Left cardiac atrium (tissue), 4 donors: ENCODE measurements at regions not wholly inside any gene's neighbourhood (a gene's known extent, or its start where the extent isn't known, plus 50 kb on each side); places are given as distances from the start of the nearest gene placed in this dataset.
A peak's percentile ranks its signal among the peaks of the same experiment; 100 is the strongest.
"Not testable (repeated sequence)": the region's sequence is repeated elsewhere in the genome, so short reads cannot be mapped to it uniquely, and the experiment has no call there.

Experiments
- ATAC-seq, 2 donors: fragments of 200-7000 bp; cut with Tn5 transposase; one replicate each; pipeline ENCODE4 v1.9.1; 2020; ENCODE audit warnings: mild to moderate bottlenecking in 2 of 2, moderate library complexity in 2 of 2
- DNase-seq: peaks from one replicate; pipeline ENCODE4 v3.0.0-alpha.2; 2020
- intact Hi-C, 2 donors: fragments of 100-400 bp; cut with DNase I; formaldehyde crosslinking; loops; one replicate each; pipeline versions ENCODE4 v1.14.1 to v1.15.1; 2022 to 2023
- donor health status: DM: no; HTN: yes; CAD: no.
- donor health status: DM: no; HTN: yes; CAD: no; lungs with severe emphysema.
- donor health status: DM: yes; HTN: yes; CAD: no.
- donor health status: Dilated cardiomyopathy.

- not testable (repeated sequence) for ATAC-seq, DNase-seq
- intact Hi-C loops, result loop anchor here in 1 of 2 donors (10.0 kb wide), 1 partner anchor 168 kb away; no protein-coding TSS in a partner anchor
These were observed 51.7 kb upstream of the PAXBP1 start for GRCh38 chr21:32823296-32823695.

DNA sequence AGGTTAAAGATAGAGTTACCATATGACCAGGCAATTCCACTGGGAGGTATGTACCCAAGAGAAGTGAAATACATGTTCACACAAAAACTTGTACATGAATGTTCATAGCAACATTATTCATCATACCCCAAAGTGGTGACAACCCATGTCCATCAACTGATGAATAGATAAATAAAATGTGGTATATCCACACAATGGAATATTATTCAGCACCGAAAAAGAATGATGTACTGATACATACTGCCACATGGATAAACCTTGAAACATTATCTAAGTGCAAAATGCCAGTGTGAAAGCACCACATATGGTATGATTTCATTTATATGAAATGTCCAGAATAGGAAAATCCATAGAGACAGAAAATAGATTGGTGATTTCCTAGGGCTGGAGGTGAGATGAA is 53.4 kb upstream of the PAXBP1 start:
- no peak for DNase-seq
- no peak for ATAC-seq
- intact Hi-C loops, result loop anchor here in 1 of 2 donors (10.0 kb wide), 1 partner anchor 170 kb away; no protein-coding TSS in a partner anchor

DNA sequence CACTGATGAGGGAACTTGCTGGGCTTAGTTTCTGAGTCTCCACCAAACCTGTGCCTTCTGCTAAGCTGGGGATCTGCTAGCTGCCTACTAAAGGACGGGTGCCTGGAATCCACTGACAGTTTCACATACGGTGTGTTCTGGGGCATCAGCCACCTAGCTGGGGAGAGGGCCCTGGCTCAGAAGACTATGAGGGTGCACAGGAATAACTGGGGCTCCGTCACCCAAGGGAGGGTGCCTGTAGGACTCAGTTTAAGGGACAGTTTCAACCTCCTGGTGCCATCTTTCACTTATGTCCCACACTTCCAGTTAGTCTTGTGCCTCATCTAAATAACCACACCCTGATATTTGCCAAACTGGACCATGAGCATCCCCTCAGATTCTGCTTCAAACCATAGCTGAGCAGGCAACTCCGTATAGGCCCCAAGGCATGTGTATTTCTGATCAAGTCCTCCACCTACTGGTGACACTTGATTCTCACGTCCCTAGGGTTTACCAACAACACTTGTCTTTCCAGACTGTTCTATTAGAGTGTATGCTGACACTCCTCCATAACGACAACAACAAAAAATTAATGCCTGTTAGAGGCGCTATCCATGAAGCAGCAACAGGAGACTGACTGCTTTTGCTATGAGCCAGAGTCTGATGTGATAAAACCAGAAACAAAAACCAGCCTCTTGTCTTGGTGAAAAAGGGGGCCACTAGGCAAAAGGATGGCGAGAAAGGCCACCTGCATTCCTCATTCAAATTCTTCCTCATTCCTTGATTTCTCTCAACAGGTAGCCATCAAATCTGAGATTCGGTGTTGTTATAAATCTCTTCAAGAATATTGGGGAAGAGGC is 55.0 kb upstream of the PAXBP1 start:
- ATAC-seq (peak; percentile 59 to 90), DNase-seq (no peak)
- intact Hi-C loops, result loop anchor here in 1 of 2 donors (10.0 kb wide), 1 partner anchor 172 kb away; no protein-coding TSS in a partner anchor

DNA sequence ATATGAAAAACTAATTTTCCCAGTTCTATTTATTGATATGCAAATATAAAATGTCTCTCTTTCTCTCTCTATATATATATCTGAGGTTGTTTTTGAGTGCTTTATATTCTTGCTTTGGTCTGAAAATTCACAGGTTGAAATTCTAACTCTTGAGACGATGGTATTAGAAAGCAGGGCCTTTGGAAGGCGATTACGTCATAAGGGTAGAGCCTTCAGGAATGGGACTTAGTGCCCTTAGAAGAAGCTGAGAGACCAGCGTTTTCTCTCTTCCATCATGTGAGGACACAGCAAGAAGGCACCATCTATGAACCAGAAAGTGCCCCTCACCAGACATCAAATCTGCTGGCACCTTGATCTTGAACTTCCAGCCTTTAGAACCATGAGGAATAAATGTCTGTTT is 57.4 kb upstream of the PAXBP1 start:
- intact Hi-C loops, result loop anchor here in 1 of 2 donors (10.0 kb wide), 1 partner anchor 174 kb away; no protein-coding TSS in a partner anchor
- no peak for DNase-seq
- ATAC-seq, result no peak

DNA sequence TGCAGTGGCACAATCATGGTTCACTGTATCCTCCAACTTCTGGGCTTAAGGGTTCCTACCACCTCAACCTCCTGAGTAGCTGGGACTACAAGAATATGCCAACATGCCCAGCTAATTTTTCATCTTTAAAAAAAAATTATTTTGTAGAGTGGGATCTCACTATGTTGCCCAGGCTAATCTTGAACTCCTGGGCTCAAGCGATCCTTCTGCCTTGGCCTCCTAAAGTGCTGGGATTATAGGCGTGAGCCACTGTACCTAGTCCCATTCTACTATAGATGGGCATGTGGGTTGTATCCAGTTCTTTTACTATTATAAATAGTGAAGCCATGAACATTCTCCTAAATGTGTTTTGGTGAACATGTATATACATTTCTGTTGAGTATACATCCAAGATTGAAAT is 57.9 kb upstream of the PAXBP1 start:
- DNase-seq, result no peak
- ATAC-seq, result no peak
- intact Hi-C loops, result loop anchor here in 1 of 2 donors (10.0 kb wide), 1 partner anchor 175 kb away; no protein-coding TSS in a partner anchor

DNA sequence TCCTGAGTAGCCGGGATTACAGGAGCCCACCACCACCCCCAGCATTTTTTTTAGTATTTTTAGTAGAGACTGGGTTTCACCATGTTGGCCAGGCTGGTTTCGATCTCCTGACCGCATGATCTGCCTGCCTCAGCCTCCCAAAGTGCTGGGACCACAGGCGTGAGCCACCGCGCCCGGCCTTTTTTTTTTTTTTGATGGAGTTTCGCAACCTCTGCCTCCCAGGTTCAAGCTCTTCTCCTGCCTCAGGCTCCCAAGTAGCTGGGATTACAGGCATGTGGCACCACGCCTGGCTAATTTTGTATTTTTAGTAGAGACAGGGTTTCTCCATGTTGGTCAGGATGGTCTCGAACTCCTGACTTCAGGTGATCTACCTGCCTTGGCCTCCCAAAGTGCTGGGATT is 60.2 kb upstream of the PAXBP1 start:
- not testable (repeated sequence) for ATAC-seq, DNase-seq
- intact Hi-C loops, result loop anchor here (10.0 kb wide), 2 partner anchors 353 to 543 kb away; no protein-coding TSS in a partner anchor

DNA sequence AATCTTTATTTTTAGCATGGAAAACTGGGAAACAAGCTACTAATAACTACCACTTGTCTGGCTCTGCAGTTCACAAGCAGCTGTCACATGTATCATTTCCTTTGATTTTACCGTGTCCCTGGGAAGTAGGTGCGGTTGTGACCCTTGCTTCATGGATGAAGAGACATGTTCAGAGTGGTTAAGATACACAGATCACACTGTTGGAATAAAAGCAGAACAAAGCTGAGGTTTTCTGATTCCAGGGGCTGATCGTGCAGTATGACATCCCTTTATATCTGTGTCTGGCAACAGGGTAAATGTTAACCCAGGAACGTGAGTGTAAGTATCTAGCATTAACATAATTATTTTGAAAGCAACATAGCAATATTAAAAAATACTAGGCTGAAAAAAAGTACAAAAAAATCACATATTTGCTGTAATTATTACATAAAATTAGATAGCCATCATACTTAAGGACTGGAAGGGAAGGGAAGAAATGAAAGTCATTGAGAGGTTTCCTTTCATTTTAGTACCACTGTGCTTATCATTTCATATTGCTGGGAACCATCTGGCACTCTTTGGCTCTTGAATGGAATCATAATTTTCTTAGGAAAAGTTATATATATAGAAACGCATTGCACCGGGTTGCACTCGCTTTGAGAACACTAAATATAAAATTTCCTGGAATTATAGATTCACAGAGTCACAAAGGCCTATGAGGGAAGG is 62.8 kb upstream of the PAXBP1 start:
- intact Hi-C loops, result loop anchor here (10.0 kb wide), 2 partner anchors 350 to 540 kb away; no protein-coding TSS in a partner anchor
- ATAC-seq (no peak), DNase-seq (no peak)

DNA sequence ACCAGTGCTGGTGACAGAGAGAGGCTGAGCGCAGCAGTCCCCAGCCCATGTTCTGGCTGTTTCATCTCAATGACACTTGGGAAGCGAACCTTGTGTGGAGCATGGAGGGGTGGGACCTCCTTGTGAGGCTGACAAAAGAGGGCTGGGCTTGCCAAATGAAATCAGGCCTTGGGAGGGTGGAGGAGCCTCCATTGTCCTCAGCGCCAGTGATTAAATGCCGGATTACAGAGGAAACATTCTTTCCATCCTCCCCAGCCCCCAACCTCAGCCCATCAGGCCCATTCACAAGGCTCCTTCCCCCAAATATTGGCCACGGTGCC is 63.3 kb upstream of the PAXBP1 start:
- DNase-seq (no peak), ATAC-seq (no peak)
- intact Hi-C loops, result loop anchor here (5.0 to 10.0 kb wide), 3 partner anchors 350 to 540 kb away; no protein-coding TSS in a partner anchor

GRCh38 chr21:32842146-32842545 is 70.6 kb upstream of the PAXBP1 start:
- ATAC-seq (no peak), DNase-seq (no peak)
- intact Hi-C loops, result loop anchor here in 1 of 2 donors (10.0 kb wide), 1 partner anchor 603 kb away; no protein-coding TSS in a partner anchor

DNA sequence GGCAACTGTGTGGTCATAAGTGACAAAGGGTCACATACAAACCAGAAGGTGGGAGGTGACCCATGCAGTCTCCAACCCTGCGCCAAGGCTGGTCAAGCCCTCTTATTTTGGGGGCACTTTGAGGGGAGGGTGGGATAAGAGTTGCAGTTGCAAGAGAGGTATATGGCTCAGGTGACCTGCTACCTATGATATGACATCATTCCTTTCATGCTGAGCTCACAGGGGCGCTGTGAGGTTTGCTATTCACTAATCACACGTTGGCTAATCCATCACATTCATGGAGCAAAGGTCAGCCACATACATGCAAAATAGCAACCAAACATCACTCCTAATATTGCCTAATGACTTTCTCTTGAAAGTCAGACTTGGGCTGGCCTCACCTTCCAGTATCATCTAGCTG is 72.0 kb upstream of the PAXBP1 start:
- DNase-seq (no peak), ATAC-seq (no peak)
- intact Hi-C loops, result loop anchor here in 1 of 2 donors (10.0 kb wide), 1 partner anchor 601 kb away; no protein-coding TSS in a partner anchor

DNA sequence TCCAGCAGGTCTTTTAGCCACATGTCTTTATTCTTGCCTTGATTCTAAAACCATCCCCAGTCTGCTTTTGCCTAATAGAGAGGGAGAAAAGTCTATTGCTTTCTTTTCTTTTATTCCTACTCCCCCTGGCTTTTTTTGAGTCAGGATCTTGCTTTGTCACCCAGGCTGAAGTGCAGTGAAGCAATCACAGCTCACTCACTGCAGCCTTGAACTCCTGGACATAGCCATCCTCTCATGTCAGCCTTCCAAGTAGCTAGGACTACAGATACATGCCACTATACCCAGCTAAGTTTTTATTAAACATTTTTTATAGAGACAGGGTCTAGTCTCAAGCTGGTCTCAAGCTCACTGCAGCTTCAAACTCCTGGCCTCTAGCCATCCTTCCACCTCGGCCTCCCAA is 72.5 kb upstream of the PAXBP1 start:
- no peak for ATAC-seq
- intact Hi-C loops, result loop anchor here in 1 of 2 donors (10.0 kb wide), 1 partner anchor 601 kb away; no protein-coding TSS in a partner anchor
- DNase-seq, result no peak

GRCh38 chr21:32844653-32845436 is 73.3 kb upstream of the PAXBP1 start:
- DNase-seq (no peak), ATAC-seq (peak in 1 of 2 donors; percentile 44)
- intact Hi-C loops, result loop anchor here in 1 of 2 donors (10.0 kb wide), 1 partner anchor 600 kb away; no protein-coding TSS in a partner anchor

DNA sequence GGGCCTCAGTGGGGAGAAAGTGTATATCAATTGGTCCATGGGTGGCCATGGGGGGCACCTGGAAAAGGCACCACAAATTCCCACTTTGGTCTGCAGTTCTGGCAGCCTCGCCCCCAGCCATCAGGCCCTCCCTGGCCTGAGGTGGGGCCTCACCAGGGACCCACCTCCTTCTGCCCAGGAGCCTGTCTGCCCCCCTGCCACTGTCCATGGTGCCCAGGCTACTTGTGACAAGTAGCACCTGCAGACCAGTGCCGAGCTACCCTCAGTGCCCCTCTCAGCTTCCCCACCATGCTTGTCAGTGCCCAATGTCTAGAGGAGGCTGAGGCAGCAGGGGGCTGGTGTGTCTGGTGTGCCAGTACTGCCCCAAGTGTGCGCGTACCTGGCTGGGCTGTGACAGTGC is 87.1 kb upstream of the PAXBP1 start:
- no peak for DNase-seq
- no peak for ATAC-seq

GRCh38 chr21:32860399-32860798 is 88.8 kb upstream of the PAXBP1 start:
- ATAC-seq, result no peak
- intact Hi-C loops, result no loop called here

More for the DNA sequence above, 87.1 kb upstream of the PAXBP1 start:
- intact Hi-C loops, result no loop called here

GRCh38 chr21:32861866-32862265 is 90.3 kb upstream of the PAXBP1 start:
- intact Hi-C loops, result no loop called here
- DNase-seq (no peak), ATAC-seq (peak in 1 of 2 donors; percentile 27)

More at GRCh38 chr21:32860399-32860798, 88.8 kb upstream of the PAXBP1 start:
- no peak for DNase-seq

DNA sequence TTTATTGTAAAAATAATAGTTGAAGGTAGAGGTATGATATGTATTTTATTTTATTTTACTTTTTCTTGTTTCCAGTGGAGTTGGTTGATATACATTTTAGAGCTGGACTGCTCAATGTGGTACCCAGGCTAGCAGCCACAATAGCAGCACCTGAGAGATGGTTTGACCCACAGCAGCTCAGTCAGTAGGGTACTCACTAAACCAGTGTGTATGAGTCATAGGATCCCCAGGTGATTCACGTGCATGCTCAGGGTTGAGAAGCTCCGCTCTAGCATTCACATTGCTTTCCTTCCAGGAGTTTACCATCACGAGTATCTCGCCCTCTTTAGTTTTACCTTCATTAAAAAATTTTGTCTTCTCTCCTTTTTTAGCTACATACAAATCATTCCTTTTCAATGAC is 96.0 kb upstream of the PAXBP1 start:
- ATAC-seq (no peak), DNase-seq (no peak)
- intact Hi-C loops, result no loop called here

DNA sequence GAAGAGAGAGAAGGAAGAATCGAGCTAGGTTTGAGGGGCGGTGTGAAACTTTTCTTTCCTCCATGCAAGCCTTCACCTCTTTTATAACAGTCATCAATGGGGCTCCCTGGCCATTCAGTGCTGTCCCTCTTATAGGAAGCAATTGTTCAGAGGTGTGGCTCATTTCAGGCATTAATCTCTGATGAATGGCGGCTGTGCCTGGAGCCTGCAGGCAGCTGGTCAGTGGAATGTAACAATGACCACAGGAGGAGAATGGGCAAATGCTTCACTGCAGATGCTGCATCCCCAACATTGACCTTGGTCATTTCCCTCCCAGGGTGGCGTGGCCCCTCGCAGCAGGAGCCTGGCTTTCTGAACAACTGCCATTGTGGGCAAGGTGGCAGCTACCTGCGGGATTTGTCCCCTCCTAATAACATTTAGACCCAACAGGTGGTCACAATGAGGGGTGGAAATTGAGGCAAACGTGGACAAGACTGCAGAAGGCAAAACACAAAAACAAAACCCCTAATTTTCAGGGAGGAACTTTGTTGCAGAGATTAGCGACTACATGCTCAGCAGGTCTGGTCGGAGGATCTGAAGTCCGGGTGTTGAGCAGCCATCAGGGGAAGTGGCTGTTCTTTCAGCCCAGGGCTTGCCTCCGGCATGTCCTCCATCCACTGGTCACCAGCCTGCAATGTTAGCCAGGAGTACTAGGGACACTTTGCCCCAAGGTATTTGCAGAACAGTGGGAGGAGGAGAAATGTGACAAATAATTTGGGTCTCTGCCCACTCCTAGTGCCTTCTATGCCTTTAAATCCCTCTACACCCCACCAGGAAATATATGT is 97.3 kb upstream of the PAXBP1 start:
- intact Hi-C loops, result no loop called here
- ATAC-seq, result no peak
- DNase-seq, result no peak

- intact Hi-C loops, result no loop called here
These were observed 97.9 kb upstream of the PAXBP1 start for GRCh38 chr21:32869459-32869858.

More at GRCh38 chr21:32869459-32869858, 97.9 kb upstream of the PAXBP1 start:
- ATAC-seq (no peak), DNase-seq (no peak)
